OCI-LY7 (cell line): ENCODE measurements at regions not wholly inside any gene's neighbourhood (a gene's known extent, or its start where the extent isn't known, plus 50 kb on each side); places are given as distances from the start of the nearest gene placed in this dataset.

ENCODE experiments used
- EZH2phosphoT487 ChIP-seq: fragments of 200-600 bp; sonication (generic); IDR thresholded peaks from 2 replicates; pipeline ENCODE4 v1.6.1; 2018; ENCODE audit warnings: low read depth, borderline replicate concordance, mild to moderate bottlenecking, mixed run types, antibody characterized with exemption, low read length, moderate library complexity, mixed read lengths
- TF ChIP-seq, protein P1 (sequence below): fragments of 200-600 bp; sonication (generic); conservative IDR thresholded peaks from 2 replicates; pipeline ENCODE4 v1.5.1; 2014; ENCODE audit warnings: mild to moderate bottlenecking, antibody characterized with exemption, low read length, moderate library complexity, mixed read lengths

DNA sequence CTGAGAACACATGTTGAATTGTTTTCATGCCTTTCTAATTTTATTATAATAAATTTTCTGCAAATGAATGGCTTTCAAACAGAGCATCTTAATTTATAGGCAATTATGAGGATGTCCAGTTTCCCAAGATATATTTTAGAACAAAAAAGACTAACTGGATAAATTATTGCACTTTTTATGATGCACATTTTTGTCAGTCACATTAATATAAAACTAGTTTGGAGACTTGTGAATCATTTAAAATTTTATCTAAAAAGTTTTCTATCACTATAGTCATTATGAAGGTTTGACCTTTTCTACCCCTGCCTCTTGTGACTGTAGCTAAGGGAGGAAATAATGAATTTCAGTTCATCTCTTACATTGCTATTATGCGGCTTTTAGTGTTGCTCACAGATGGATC, 393.8 kb downstream of the TAF11L14 start:
- TF ChIP-seq, protein P1, sequence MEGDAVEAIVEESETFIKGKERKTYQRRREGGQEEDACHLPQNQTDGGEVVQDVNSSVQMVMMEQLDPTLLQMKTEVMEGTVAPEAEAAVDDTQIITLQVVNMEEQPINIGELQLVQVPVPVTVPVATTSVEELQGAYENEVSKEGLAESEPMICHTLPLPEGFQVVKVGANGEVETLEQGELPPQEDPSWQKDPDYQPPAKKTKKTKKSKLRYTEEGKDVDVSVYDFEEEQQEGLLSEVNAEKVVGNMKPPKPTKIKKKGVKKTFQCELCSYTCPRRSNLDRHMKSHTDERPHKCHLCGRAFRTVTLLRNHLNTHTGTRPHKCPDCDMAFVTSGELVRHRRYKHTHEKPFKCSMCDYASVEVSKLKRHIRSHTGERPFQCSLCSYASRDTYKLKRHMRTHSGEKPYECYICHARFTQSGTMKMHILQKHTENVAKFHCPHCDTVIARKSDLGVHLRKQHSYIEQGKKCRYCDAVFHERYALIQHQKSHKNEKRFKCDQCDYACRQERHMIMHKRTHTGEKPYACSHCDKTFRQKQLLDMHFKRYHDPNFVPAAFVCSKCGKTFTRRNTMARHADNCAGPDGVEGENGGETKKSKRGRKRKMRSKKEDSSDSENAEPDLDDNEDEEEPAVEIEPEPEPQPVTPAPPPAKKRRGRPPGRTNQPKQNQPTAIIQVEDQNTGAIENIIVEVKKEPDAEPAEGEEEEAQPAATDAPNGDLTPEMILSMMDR = no peak
- TF ChIP-seq EZH2phosphoT487 = no peak
